ENCODE measurements at regions not wholly inside any gene's neighbourhood (a gene's known extent, or its start where the extent isn't known, plus 50 kb on each side); places are given as distances from the start of the nearest gene placed in this dataset.

GRCh38 chr5:138698713-138699112 is 54.5 kb upstream of the CTNNA1 start:
- TF ChIP-seq CTCF (IDR thresholded peaks at IDR 0.05; ENCODE audit: low read depth, low read length, poor library complexity, severe bottlenecking) (no peak), EZH2phosphoT487 (IDR thresholded peaks at IDR 0.05; ENCODE audit: borderline replicate concordance, low read length) (no peak)
